Caco-2 (cell line): ENCODE measurements at regions not wholly inside any gene's neighbourhood (a gene's known extent, or its start where the extent isn't known, plus 50 kb on each side); places are given as distances from the start of the nearest gene placed in this dataset.

Experiments used
- BruUV-seq: library from RNA; stranded (reverse); fragments of 400-500 nt; replicated peaks from 2 replicates; lab custom pipeline; 2021; lab: Mats Ljungman, UMichigan
- CTCF ChIA-PET: fragments of 300-600 bp; sonication (Branson Sonifier 250); formaldehyde crosslinking; loops from one replicate; lab custom pipeline; 2022; ENCODE audit warnings: antibody characterized with exemption; lab: Charles Lee
- POLR2A ChIA-PET: fragments of 300-600 bp; sonication (Branson Sonifier 250); formaldehyde crosslinking; loops from one replicate; lab custom pipeline; 2022; ENCODE audit warnings: antibody characterized with exemption; lab: Charles Lee
- DNase-seq, 2 experiments: peaks; one replicate each; pipeline versions ENCODE4 v3.0.0 to v3.0.0-alpha.2; 2020 to 2022
- H3K27me3 ChIP-seq: replicated peaks from 2 replicates; pipeline ENCODE4 v1.6.0; 2011; ENCODE audit warnings: low read length; ENCODE audit not compliant: control insufficient read depth, insufficient read depth
- H3K36me3 ChIP-seq: 2 replicates; pipeline ENCODE4 v1.5.1; 2011; ENCODE audit warnings: low read length; ENCODE audit not compliant: control insufficient read depth, insufficient read depth
- H3K4me1 ChIP-seq: fragments of 250-450 bp; sonication (Bioruptor Pico); 2 replicates; pipeline ENCODE4 v1.5.1; 2020; ENCODE audit warnings: mild to moderate bottlenecking
- H3K4me3 ChIP-seq: 2 replicates; pipeline ENCODE4 v1.5.1; 2011; ENCODE audit warnings: low read depth, mild to moderate bottlenecking, control low read depth, low read length
- H3K9me3 ChIP-seq: fragments of 250-450 bp; sonication (Bioruptor Pico); 2 replicates; pipeline ENCODE4 v1.5.1; 2020; ENCODE audit warnings: mild to moderate bottlenecking, moderate library complexity
- H3K27ac Mint-ChIP-seq: one replicate; pipeline ENCODE4 v1.8.0; 2022; ENCODE audit warnings: mixed read lengths; ENCODE audit not compliant: unreplicated experiment
- H3K27me3 Mint-ChIP-seq: one replicate; pipeline ENCODE4 v1.8.0; 2022; ENCODE audit warnings: mixed read lengths; ENCODE audit not compliant: insufficient read depth, unreplicated experiment
- H3K36me3 Mint-ChIP-seq: one replicate; pipeline ENCODE4 v1.8.0; 2022; ENCODE audit warnings: mild to moderate bottlenecking, mixed read lengths; ENCODE audit not compliant: insufficient read depth, unreplicated experiment
- H3K4me1 Mint-ChIP-seq: one replicate; pipeline ENCODE4 v1.8.0; 2022; ENCODE audit warnings: low read depth, mixed read lengths; ENCODE audit not compliant: unreplicated experiment
- H3K4me3 Mint-ChIP-seq: one replicate; pipeline ENCODE4 v1.8.0; 2022; ENCODE audit warnings: mild to moderate bottlenecking, moderate library complexity, mixed read lengths; ENCODE audit not compliant: unreplicated experiment
- H3K9me3 Mint-ChIP-seq: one replicate; pipeline ENCODE4 v1.8.0; 2022; ENCODE audit warnings: mixed read lengths; ENCODE audit not compliant: unreplicated experiment
- CTCF ChIP-seq, 2 experiments: fragments of 200-600 bp in 1 of 2; IDR thresholded peaks; 1 replicate in 1 of 2; 2 replicates in 1 of 2; pipeline versions ENCODE4 v1.5.1 to v1.8.0; 2011 to 2022; ENCODE audit warnings: antibody characterized with exemption in 1 of 2, control low read depth in 1 of 2, inconsistent platforms in 1 of 2, low read depth in 1 of 2, low read length in 1 of 2, mild to moderate bottlenecking in 1 of 2, moderate library complexity in 1 of 2; ENCODE audit not compliant: insufficient read depth in 1 of 2, severe bottlenecking in 1 of 2, unreplicated experiment in 1 of 2
- intact Hi-C: fragments of 100-400 bp; cut with micrococcal nuclease; formaldehyde crosslinking; loops from one replicate; pipeline ENCODE4 v1.10.0; 2022; ENCODE audit not compliant: unreplicated experiment

- no TSS peak for BruUV-seq
- no peaks in the 10 kb centered on the region for H3K27me3 ChIP-seq
- no peaks in the 10 kb centered on the region for H3K36me3 ChIP-seq
- no peak overlapping the region for H3K4me3 ChIP-seq
- H3K9me3 ChIP-seq: no peaks in the 10 kb centered on the region
- POLR2A ChIA-PET: no interaction called here
- no peak for TF ChIP-seq CTCF (IDR thresholded peaks at IDR 0.05; ENCODE audit: insufficient read depth in 1 of 2, low read depth in 1 of 2, low read length in 1 of 2, severe bottlenecking in 1 of 2, unreplicated experiment in 1 of 2)
- Mint-ChIP-seq H3K27ac (no peak overlapping the region), H3K4me3 (no peak overlapping the region), H3K4me1 (peaks cover 26% of the 10 kb centered on the region), H3K36me3 (no peaks in the 10 kb centered on the region), H3K27me3 (no peaks in the 10 kb centered on the region), H3K9me3 (peaks cover 20% of the 10 kb centered on the region)
- H3K4me1 ChIP-seq: peaks cover 16% of the 10 kb centered on the region
- intact Hi-C loops: no loop called here
- DNase-seq: no peak
- CTCF ChIA-PET: no interaction called here
Measured at GRCh38 chr16:7140899-7141298, 191.7 kb upstream of the RBFOX1 start.

- BruUV-seq: no TSS peak
- no peak for TF ChIP-seq CTCF (IDR thresholded peaks at IDR 0.05; ENCODE audit: insufficient read depth in 1 of 2, low read depth in 1 of 2, low read length in 1 of 2, severe bottlenecking in 1 of 2, unreplicated experiment in 1 of 2)
- H3K9me3 ChIP-seq: no peaks in the 10 kb centered on the region
- no peaks in the 10 kb centered on the region for H3K27me3 ChIP-seq
- Mint-ChIP-seq H3K9me3 (peaks cover 20% of the 10 kb centered on the region), H3K4me3 (no peak overlapping the region), H3K36me3 (no peaks in the 10 kb centered on the region), H3K4me1 (peaks cover 26% of the 10 kb centered on the region), H3K27me3 (no peaks in the 10 kb centered on the region), H3K27ac (peak overlapping the region; percentile 23)
- ChIA-PET CTCF (interaction anchor here (0.6 to 0.8 kb wide), 2 partner anchors 51 to 112 kb away, joined by 3 to 4 read pairs; no protein-coding TSS in a partner anchor), POLR2A (no interaction called here)
- H3K36me3 ChIP-seq: no peaks in the 10 kb centered on the region
- no peak overlapping the region for H3K4me3 ChIP-seq
- peaks cover 16% of the 10 kb centered on the region for H3K4me1 ChIP-seq
- intact Hi-C loops: loop anchor here (5.0 kb wide), 1 partner anchor 155 kb away; no protein-coding TSS in a partner anchor
- peak; percentile 37 to 69 for DNase-seq
Measured at GRCh38 chr16:7137560-7138330, 194.9 kb upstream of the RBFOX1 start.

GRCh38 chr16:7132465-7132864 is 200.2 kb upstream of the RBFOX1 start:
- no peak for DNase-seq
- H3K4me3 ChIP-seq: no peak overlapping the region
- H3K36me3 ChIP-seq: no peaks in the 10 kb centered on the region
- ChIA-PET POLR2A (no interaction called here), CTCF (no interaction called here)
- no TSS peak for BruUV-seq
- no peaks in the 10 kb centered on the region for H3K27me3 ChIP-seq
- Mint-ChIP-seq H3K9me3 (no peaks in the 10 kb centered on the region), H3K4me1 (no peaks in the 10 kb centered on the region), H3K36me3 (no peaks in the 10 kb centered on the region), H3K27ac (no peak overlapping the region), H3K4me3 (no peak overlapping the region), H3K27me3 (no peaks in the 10 kb centered on the region)
- no peaks in the 10 kb centered on the region for H3K9me3 ChIP-seq
- intact Hi-C loops: no loop called here
- peaks cover 4% of the 10 kb centered on the region for H3K4me1 ChIP-seq
- no peak for TF ChIP-seq CTCF (IDR thresholded peaks at IDR 0.05; ENCODE audit: insufficient read depth in 1 of 2, low read depth in 1 of 2, low read length in 1 of 2, severe bottlenecking in 1 of 2, unreplicated experiment in 1 of 2)
